Liver (tissue), 8 donors: ENCODE measurements at regions not wholly inside any gene's neighbourhood (a gene's known extent, or its start where the extent isn't known, plus 50 kb on each side); places are given as distances from the start of the nearest gene placed in this dataset.

Experiments
- DNase-seq: peaks from one replicate; pipeline ENCODE4 v3.0.0-alpha.2; 2017; ENCODE audit warnings: low spot score
- H3K27ac ChIP-seq, 2 donors: one replicate each; pipeline ENCODE4 v1.7.0; 2013; ENCODE audit warnings: inconsistent platforms in 2 of 2, low read length in 2 of 2, control low read depth in 1 of 2, low read depth in 1 of 2, mild to moderate bottlenecking in 1 of 2
- H3K27me3 ChIP-seq, 4 donors: one replicate each; pipeline versions ENCODE4 v1.6.1 to v1.7.0; 2013; ENCODE audit warnings: low read length in 3 of 4, inconsistent platforms in 1 of 4, mild to moderate bottlenecking in 1 of 4, moderate library complexity in 1 of 4; ENCODE audit not compliant: control insufficient read depth in 4 of 4, insufficient read depth in 4 of 4
- H3K36me3 ChIP-seq, 4 donors: one replicate each; pipeline versions ENCODE4 v1.6.1 to v1.7.0; 2013; ENCODE audit warnings: low read length in 3 of 4, mild to moderate bottlenecking in 3 of 4, low read depth in 1 of 4, moderate library complexity in 1 of 4; ENCODE audit not compliant: control insufficient read depth in 4 of 4, insufficient read depth in 3 of 4
- H3K4me1 ChIP-seq, 4 donors: one replicate each; pipeline versions ENCODE4 v1.6.1 to v1.7.0; 2013; ENCODE audit warnings: low read length in 3 of 4, mild to moderate bottlenecking in 3 of 4, moderate library complexity in 1 of 4; ENCODE audit not compliant: control insufficient read depth in 4 of 4, insufficient read depth in 4 of 4
- H3K4me3 ChIP-seq, 3 donors: one replicate each; pipeline versions ENCODE4 v1.6.1 to v1.7.0; 2013; ENCODE audit warnings: low read length in 3 of 3, control low read depth in 1 of 3, low read depth in 1 of 3, mild to moderate bottlenecking in 1 of 3
- H3K9ac ChIP-seq, 2 donors: one replicate each; pipeline ENCODE4 v1.7.0; 2013; ENCODE audit warnings: low read length in 2 of 2, mild to moderate bottlenecking in 2 of 2, moderate library complexity in 2 of 2, control low read depth in 1 of 2, low read depth in 1 of 2
- H3K9me3 ChIP-seq, 4 donors: one replicate each; pipeline versions ENCODE4 v1.6.1 to v1.7.0; 2013; ENCODE audit warnings: low read length in 3 of 4; ENCODE audit not compliant: control insufficient read depth in 4 of 4
- ATF3 ChIP-seq: IDR thresholded peaks from 2 replicates; pipeline ENCODE4 v1.6.1; 2016; ENCODE audit warnings: antibody characterized with exemption
- CTCF ChIP-seq: fragments of 150-350 bp; IDR thresholded peaks from 2 replicates; pipeline ENCODE4 v1.5.1; 2017; ENCODE audit warnings: improper control_type of control experiment, low read depth, low read length; ENCODE audit not compliant: missing input control
- EGR1 ChIP-seq, 2 donors: IDR thresholded peaks; 2 replicates each; pipeline ENCODE4 v1.6.1; 2016 to 2018; ENCODE audit warnings: antibody characterized with exemption in 2 of 2, low read depth in 2 of 2
- FOXA1 ChIP-seq: IDR thresholded peaks from 2 replicates; pipeline ENCODE4 v1.6.1; 2016; ENCODE audit warnings: antibody characterized with exemption
- FOXA2 ChIP-seq: IDR thresholded peaks from 2 replicates; pipeline ENCODE4 v1.6.1; 2016; ENCODE audit warnings: antibody characterized with exemption
- GABPA ChIP-seq, 2 donors: IDR thresholded peaks in 1 of 2; conservative IDR thresholded peaks in 1 of 2; 2 replicates each; pipeline ENCODE4 v1.6.1; 2016; ENCODE audit warnings: antibody characterized with exemption in 2 of 2, mild to moderate bottlenecking in 1 of 2, moderate library complexity in 1 of 2
- HNF4A ChIP-seq, 2 donors: conservative IDR thresholded peaks; 2 replicates each; pipeline ENCODE4 v1.6.1; 2016; ENCODE audit warnings: antibody characterized with exemption in 2 of 2, mild to moderate bottlenecking in 2 of 2
- HNF4G ChIP-seq: IDR thresholded peaks from 2 replicates; pipeline ENCODE4 v1.6.1; 2016; ENCODE audit warnings: antibody characterized with exemption
- JUND ChIP-seq, 2 donors: IDR thresholded peaks; 2 replicates each; pipeline ENCODE4 v1.6.1; 2016; ENCODE audit warnings: antibody characterized with exemption in 2 of 2
- MAX ChIP-seq: IDR thresholded peaks from 2 replicates; pipeline ENCODE4 v1.6.1; 2016; ENCODE audit warnings: antibody characterized with exemption
- NR2F2 ChIP-seq: IDR thresholded peaks from 2 replicates; pipeline ENCODE4 v1.6.1; 2016; ENCODE audit warnings: antibody characterized with exemption
- RAD21 ChIP-seq, 2 donors: IDR thresholded peaks; 2 replicates each; pipeline ENCODE4 v1.6.1; 2016; ENCODE audit warnings: antibody characterized with exemption in 2 of 2, mild to moderate bottlenecking in 2 of 2
- REST ChIP-seq: IDR thresholded peaks from 2 replicates; pipeline ENCODE4 v1.6.1; 2016; ENCODE audit warnings: antibody characterized with exemption, mild to moderate bottlenecking
- RXRA ChIP-seq, 2 donors: IDR thresholded peaks; 2 replicates each; pipeline ENCODE4 v1.6.1; 2017 to 2018; ENCODE audit warnings: antibody characterized with exemption in 2 of 2, mild to moderate bottlenecking in 1 of 2
- SP1 ChIP-seq: IDR thresholded peaks from 2 replicates; pipeline ENCODE4 v1.6.1; 2018; ENCODE audit warnings: antibody characterized with exemption, mild to moderate bottlenecking
- TAF1 ChIP-seq: conservative IDR thresholded peaks from 2 replicates; pipeline ENCODE4 v1.6.1; 2016; ENCODE audit warnings: antibody characterized with exemption, mild to moderate bottlenecking
- YY1 ChIP-seq: IDR thresholded peaks from 2 replicates; pipeline ENCODE4 v1.6.1; 2016; ENCODE audit warnings: antibody characterized with exemption, mild to moderate bottlenecking
- WGBS: extraction: QIAGEN DNeasy Blood & Tissue Kit; methylation state at CpG from one replicate; pipeline ENCODE4 v1.1.7; 2013; 5-methylcytosine and 5-hydroxymethylcytosine counted together
- TF ChIP-seq, protein P1 (sequence below): IDR thresholded peaks from 2 replicates; pipeline ENCODE4 v1.6.1; 2016; ENCODE audit warnings: antibody characterized with exemption
- donor health status: healthy.
- donor health status: healthy.
- donor health status: healthy.
- donor health status: healthy.
- donor health status: healthy.

DNA sequence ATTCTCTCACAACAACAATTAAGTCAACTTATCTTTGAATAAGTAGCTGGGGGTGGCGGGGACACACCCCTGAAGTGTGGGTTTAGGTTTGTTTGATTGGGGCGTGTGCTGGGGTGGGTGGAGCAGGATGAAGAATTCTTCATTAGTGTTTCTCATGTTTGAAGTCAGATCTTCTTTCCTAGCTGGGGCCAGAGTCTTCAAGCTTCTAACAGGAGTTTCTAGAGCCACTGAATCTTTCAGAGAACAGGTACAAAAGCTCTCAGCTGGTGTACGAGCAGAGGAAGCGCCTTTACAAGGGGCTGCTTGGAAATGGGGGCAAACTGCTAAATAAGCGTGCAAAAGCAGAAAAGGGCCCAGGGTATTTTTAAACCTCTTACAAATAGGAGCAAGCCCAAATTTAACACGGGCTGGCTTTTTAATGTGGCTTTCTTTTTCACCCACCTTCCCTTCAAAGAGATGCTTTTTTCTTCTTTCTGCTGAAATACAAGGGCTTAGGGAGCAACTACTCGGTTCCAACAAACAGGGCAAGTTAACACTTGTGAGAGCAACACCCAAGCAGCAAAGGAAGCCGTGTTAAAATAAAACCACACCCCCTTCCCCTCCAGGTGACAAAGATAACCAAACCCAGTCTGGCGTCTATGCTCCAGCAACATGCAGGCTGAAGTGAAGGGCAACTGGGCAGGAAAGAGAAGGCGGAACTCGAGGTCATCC lies 86.9 kb upstream of the RASGRP1 start:
- Histone ChIP-seq H3K27ac (no peak overlapping the region), H3K36me3 (no peaks in the 10 kb centered on the region)
- DNase-seq, result no peak

GRCh38 chr15:38652183-38652794 lies 87.7 kb upstream of the RASGRP1 start:
- no peak for TF ChIP-seq CTCF
- TF ChIP-seq RAD21 (IDR thresholded peaks at IDR 0.05), result no peak
- no peak for TF ChIP-seq GABPA (IDR thresholded peaks at IDR 0.05 in 1 of 2, conservative IDR thresholded peaks at IDR 0.05 in 1 of 2)
- no peak for TF ChIP-seq YY1
- TF ChIP-seq MAX, result no peak
- TF ChIP-seq JUND (IDR thresholded peaks at IDR 0.05), result no peak
- TF ChIP-seq RXRA (IDR thresholded peaks at IDR 0.05), result no peak
- no peak for TF ChIP-seq FOXA1
- no peak for TF ChIP-seq TAF1
- TF ChIP-seq, protein P1, sequence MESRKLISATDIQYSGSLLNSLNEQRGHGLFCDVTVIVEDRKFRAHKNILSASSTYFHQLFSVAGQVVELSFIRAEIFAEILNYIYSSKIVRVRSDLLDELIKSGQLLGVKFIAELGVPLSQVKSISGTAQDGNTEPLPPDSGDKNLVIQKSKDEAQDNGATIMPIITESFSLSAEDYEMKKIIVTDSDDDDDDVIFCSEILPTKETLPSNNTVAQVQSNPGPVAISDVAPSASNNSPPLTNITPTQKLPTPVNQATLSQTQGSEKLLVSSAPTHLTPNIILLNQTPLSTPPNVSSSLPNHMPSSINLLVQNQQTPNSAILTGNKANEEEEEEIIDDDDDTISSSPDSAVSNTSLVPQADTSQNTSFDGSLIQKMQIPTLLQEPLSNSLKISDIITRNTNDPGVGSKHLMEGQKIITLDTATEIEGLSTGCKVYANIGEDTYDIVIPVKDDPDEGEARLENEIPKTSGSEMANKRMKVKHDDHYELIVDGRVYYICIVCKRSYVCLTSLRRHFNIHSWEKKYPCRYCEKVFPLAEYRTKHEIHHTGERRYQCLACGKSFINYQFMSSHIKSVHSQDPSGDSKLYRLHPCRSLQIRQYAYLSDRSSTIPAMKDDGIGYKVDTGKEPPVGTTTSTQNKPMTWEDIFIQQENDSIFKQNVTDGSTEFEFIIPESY, result no peak
- no peak for TF ChIP-seq HNF4A (conservative IDR thresholded peaks at IDR 0.05)
- no peak for TF ChIP-seq NR2F2
- no peak for TF ChIP-seq HNF4G
- no peak for TF ChIP-seq REST
- no peak for TF ChIP-seq EGR1 (IDR thresholded peaks at IDR 0.05; ENCODE audit: low read depth in 2 of 2)
- no peak for TF ChIP-seq SP1
- TF ChIP-seq ATF3, result no peak
- no peak for TF ChIP-seq FOXA2
- DNase-seq, result no peak
- Histone ChIP-seq H3K9ac (no peak overlapping the region), H3K4me3 (no peak overlapping the region), H3K27ac (no peak overlapping the region), H3K36me3 (no peaks in the 10 kb centered on the region), H3K27me3 (peaks cover 0 to 5% (median 1%) of the 10 kb centered on the region in 4 donors), H3K4me1 (no peaks in the 10 kb centered on the region), H3K9me3 (no peaks in the 10 kb centered on the region)
- WGBS, result 86% methylated on average over 5 of the region's 5 CpGs

More for the DNA sequence above, 86.9 kb upstream of the RASGRP1 start:
- WGBS, result 45% methylated on average over 11 of the region's 11 CpGs
- Histone ChIP-seq H3K27me3 (peaks cover 0 to 5% (median 1%) of the 10 kb centered on the region in 4 donors), H3K9ac (no peak overlapping the region), H3K4me3 (no peak overlapping the region), H3K9me3 (no peaks in the 10 kb centered on the region), H3K4me1 (no peaks in the 10 kb centered on the region)
- TF ChIP-seq YY1, result no peak
- no peak for TF ChIP-seq HNF4G
- no peak for TF ChIP-seq TAF1
- TF ChIP-seq GABPA (IDR thresholded peaks at IDR 0.05 in 1 of 2, conservative IDR thresholded peaks at IDR 0.05 in 1 of 2), result no peak
- TF ChIP-seq FOXA2, result no peak
- TF ChIP-seq FOXA1, result no peak
- no peak for TF ChIP-seq HNF4A (conservative IDR thresholded peaks at IDR 0.05)
- no peak for TF ChIP-seq MAX
- no peak for TF ChIP-seq EGR1 (IDR thresholded peaks at IDR 0.05; ENCODE audit: low read depth in 2 of 2)
